KMS-11 (cell line): ENCODE measurements at regions not wholly inside any gene's neighbourhood (a gene's known extent, or its start where the extent isn't known, plus 50 kb on each side); places are given as distances from the start of the nearest gene placed in this dataset.

ENCODE experiments used
- H2AFZ ChIP-seq: fragments of 200-600 bp; sonication (generic); 2 replicates; pipeline ENCODE4 v1.6.1; 2016; ENCODE audit warnings: antibody characterized with exemption, mixed run types, low read depth
- H3K27ac ChIP-seq: fragments of 200-600 bp; sonication (generic); 2 replicates; pipeline ENCODE4 v1.6.1; 2016; ENCODE audit warnings: mild to moderate bottlenecking, mixed run types
- H3K27me3 ChIP-seq: fragments of 200-600 bp; sonication (generic); 2 replicates; pipeline ENCODE4 v1.6.1; 2017; ENCODE audit warnings: mild to moderate bottlenecking, low read depth, mixed run types, moderate library complexity; ENCODE audit not compliant: insufficient read depth
- H3K36me3 ChIP-seq: fragments of 200-600 bp; sonication (generic); 2 replicates; pipeline ENCODE4 v1.6.1; 2017; ENCODE audit warnings: mild to moderate bottlenecking, mixed run types; ENCODE audit not compliant: insufficient read depth
- H3K4me1 ChIP-seq: fragments of 200-600 bp; sonication (generic); 2 replicates; pipeline ENCODE4 v1.6.1; 2016; ENCODE audit warnings: mild to moderate bottlenecking, low read depth, mixed run types; ENCODE audit not compliant: poor library complexity, severe bottlenecking
- H3K4me2 ChIP-seq: fragments of 200-600 bp; sonication (generic); 2 replicates; pipeline ENCODE4 v1.7.0; 2016; ENCODE audit warnings: mild to moderate bottlenecking, mixed run types
- H3K4me3 ChIP-seq: fragments of 200-600 bp; sonication (generic); IDR thresholded peaks from 2 replicates; pipeline ENCODE4 v1.6.1; 2017; ENCODE audit warnings: low read depth, low read length, mixed read lengths; ENCODE audit not compliant: insufficient read depth
- H3K79me2 ChIP-seq: fragments of 200-600 bp; sonication (generic); 2 replicates; pipeline ENCODE4 v1.6.1; 2016; ENCODE audit warnings: low read depth, mixed run types; ENCODE audit not compliant: insufficient read depth
- H3K9ac ChIP-seq: fragments of 200-600 bp; sonication (generic); 2 replicates; pipeline ENCODE4 v1.6.1; 2016; ENCODE audit warnings: mild to moderate bottlenecking, mixed run types
- H4K20me1 ChIP-seq: fragments of 200-600 bp; sonication (generic); 2 replicates; pipeline ENCODE4 v1.6.1; 2016; ENCODE audit warnings: mild to moderate bottlenecking, mixed run types; ENCODE audit not compliant: insufficient read depth
- TF ChIP-seq, protein P1 (sequence below): fragments of 200-600 bp; sonication (generic); conservative IDR thresholded peaks from 2 replicates; pipeline ENCODE4 v1.6.1; 2017; ENCODE audit warnings: low read depth, mild to moderate bottlenecking, antibody characterized with exemption, low read length, moderate library complexity, mixed read lengths

DNA sequence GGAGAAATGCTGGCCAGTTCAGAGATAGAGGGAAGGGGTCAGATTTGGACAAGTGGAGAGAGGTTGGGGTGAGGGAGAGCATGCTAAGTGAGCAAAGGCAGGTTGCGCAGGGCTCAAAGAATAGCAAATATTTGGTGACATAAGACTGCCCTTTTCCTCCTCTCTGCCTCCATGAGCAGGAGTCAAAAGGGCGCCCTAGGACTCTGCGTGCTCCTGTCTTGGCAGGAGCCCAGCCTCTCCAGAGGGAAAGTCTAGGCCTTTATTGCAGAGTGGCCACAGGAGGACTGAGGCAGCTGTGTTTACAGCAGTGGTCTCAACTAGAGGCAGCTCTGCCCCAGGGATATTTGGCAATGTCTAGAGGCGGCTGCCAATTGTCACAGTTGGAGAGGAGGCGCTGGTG, 165.6 kb downstream of the FAM43A start:
- no peak overlapping the region for H3K4me3 ChIP-seq
- H3K9ac ChIP-seq: no peak overlapping the region
- no peaks in the 10 kb centered on the region for H3K79me2 ChIP-seq
- TF ChIP-seq, protein P1, sequence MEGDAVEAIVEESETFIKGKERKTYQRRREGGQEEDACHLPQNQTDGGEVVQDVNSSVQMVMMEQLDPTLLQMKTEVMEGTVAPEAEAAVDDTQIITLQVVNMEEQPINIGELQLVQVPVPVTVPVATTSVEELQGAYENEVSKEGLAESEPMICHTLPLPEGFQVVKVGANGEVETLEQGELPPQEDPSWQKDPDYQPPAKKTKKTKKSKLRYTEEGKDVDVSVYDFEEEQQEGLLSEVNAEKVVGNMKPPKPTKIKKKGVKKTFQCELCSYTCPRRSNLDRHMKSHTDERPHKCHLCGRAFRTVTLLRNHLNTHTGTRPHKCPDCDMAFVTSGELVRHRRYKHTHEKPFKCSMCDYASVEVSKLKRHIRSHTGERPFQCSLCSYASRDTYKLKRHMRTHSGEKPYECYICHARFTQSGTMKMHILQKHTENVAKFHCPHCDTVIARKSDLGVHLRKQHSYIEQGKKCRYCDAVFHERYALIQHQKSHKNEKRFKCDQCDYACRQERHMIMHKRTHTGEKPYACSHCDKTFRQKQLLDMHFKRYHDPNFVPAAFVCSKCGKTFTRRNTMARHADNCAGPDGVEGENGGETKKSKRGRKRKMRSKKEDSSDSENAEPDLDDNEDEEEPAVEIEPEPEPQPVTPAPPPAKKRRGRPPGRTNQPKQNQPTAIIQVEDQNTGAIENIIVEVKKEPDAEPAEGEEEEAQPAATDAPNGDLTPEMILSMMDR: no peak
- H3K27ac ChIP-seq: no peak overlapping the region
- no peaks in the 10 kb centered on the region for H3K27me3 ChIP-seq
- no peaks in the 10 kb centered on the region for H3K36me3 ChIP-seq
- H3K4me2 ChIP-seq: no peak overlapping the region
- no peak overlapping the region for H2AFZ ChIP-seq
- H4K20me1 ChIP-seq: no peaks in the 10 kb centered on the region
- no peaks in the 10 kb centered on the region for H3K4me1 ChIP-seq

DNA sequence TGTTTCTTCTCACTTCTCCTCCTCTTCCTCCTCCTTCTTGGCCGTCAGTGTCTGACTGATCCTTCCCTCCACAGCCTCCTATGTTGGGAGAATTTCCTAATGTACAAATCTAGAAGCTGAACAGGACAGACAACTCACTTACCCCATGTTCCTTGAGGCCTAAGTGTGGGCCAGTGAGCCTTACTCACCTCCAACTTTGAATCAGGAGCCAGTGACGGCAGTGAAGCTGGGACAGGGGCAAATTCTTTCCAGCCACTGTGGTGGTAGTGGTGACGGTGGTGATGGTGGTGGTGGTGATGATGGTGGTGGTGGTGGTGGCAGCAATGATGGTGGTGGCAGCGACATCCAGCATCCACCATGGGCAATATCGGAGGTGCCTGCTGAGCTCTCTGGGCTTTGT, 166.3 kb downstream of the FAM43A start:
- H3K4me1 ChIP-seq: no peaks in the 10 kb centered on the region
- H4K20me1 ChIP-seq: no peaks in the 10 kb centered on the region
- no peak overlapping the region for H3K4me2 ChIP-seq
- H3K79me2 ChIP-seq: no peaks in the 10 kb centered on the region
- no peaks in the 10 kb centered on the region for H3K27me3 ChIP-seq
- H3K36me3 ChIP-seq: no peaks in the 10 kb centered on the region
- H2AFZ ChIP-seq: no peak overlapping the region
- no peak overlapping the region for H3K9ac ChIP-seq
- TF ChIP-seq, protein P1: no peak
- no peak overlapping the region for H3K27ac ChIP-seq
- no peak overlapping the region for H3K4me3 ChIP-seq

DNA sequence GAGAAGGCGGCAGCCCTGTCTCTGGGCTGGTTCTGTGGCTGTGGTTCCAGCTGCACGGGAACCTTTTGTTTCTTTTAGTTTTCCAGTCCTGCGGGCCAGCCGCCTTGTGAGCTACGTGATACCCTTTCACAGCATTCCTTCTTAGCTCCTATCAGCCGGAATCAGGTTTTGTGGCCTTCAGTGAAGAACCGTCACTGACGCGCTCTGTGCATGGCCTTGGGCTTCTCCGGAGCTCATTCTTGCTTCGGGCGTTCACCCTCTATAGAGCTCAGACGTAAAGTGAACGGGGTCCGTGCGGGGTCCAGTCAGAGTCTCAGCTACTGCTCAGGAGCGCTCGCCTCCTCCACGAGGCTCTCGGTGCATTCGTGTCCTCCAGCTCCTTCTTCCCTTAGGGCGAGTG, 166.7 kb downstream of the FAM43A start:
- Histone ChIP-seq H4K20me1 (no peaks in the 10 kb centered on the region), H3K4me3 (no peak overlapping the region), H3K27me3 (no peaks in the 10 kb centered on the region), H3K27ac (no peak overlapping the region), H3K4me2 (no peak overlapping the region), H3K36me3 (no peaks in the 10 kb centered on the region), H3K79me2 (no peaks in the 10 kb centered on the region), H3K4me1 (no peaks in the 10 kb centered on the region), H3K9ac (no peak overlapping the region), H2AFZ (no peak overlapping the region)
- TF ChIP-seq, protein P1: no peak

DNA sequence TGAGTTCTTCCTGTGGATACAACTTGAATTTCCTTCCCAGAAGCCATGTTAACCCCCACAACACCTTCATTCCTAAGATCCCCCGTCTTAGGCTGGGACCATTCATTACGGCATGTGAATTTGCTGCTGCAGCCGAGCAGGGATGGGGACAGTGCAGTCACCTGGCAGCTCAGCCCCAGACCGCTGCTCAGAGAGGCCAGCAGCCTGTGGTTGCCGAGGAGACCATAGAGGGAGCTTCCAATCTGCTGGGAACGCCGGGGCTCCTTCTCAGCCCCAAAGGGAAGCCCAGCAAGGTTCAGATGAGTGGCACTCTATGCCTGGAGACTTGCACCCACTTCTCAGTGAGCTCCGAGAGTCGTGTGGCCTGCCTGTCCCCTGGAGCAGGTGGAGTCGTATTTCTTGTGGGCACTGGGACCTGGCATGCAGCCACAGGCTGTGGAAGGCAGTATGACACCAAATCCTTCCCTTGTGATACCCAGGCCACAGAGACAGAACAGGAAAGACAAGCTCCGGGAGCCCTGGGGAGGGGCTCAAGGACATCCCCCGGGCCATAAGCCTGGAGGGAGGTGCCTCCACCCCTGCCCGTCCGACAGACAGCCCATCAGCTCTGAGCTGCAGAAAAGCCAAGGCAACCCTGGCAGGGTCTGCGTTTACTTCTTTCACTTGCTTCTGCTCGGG, 167.3 kb downstream of the FAM43A start:
- TF ChIP-seq, protein P1: no peak
- H3K36me3 ChIP-seq: no peaks in the 10 kb centered on the region
- H3K4me1 ChIP-seq: no peaks in the 10 kb centered on the region
- no peak overlapping the region for H2AFZ ChIP-seq
- H3K27me3 ChIP-seq: no peaks in the 10 kb centered on the region
- no peak overlapping the region for H3K9ac ChIP-seq
- no peak overlapping the region for H3K27ac ChIP-seq
- H3K79me2 ChIP-seq: no peaks in the 10 kb centered on the region
- H3K4me2 ChIP-seq: no peak overlapping the region
- H3K4me3 ChIP-seq: no peak overlapping the region
- H4K20me1 ChIP-seq: no peaks in the 10 kb centered on the region
